Omental fat pad (tissue), 3 donors: ENCODE measurements at regions not wholly inside any gene's neighbourhood (a gene's known extent, or its start where the extent isn't known, plus 50 kb on each side); places are given as distances from the start of the nearest gene placed in this dataset.

ENCODE experiments used
- ATAC-seq: fragments of 150-250 bp; one replicate; pipeline ENCODE4 v1.9.1; 2016; ENCODE audit warnings: mild to moderate bottlenecking, moderate library complexity; ENCODE audit not compliant: low FRiP score
- DNase-seq: peaks from one replicate; pipeline ENCODE4 v3.0.0-alpha.2; 2019; ENCODE audit warnings: low spot score
- CTCF ChIP-seq, 3 donors: fragments of 450-650 bp; IDR thresholded peaks; one replicate each; pipeline ENCODE4 v1.5.1; 2016 to 2017; ENCODE audit warnings: antibody characterized with exemption in 3 of 3, mild to moderate bottlenecking in 3 of 3, moderate library complexity in 2 of 3

- no peak for TF ChIP-seq CTCF (IDR thresholded peaks at IDR 0.05)
- ATAC-seq (no peak), DNase-seq (no peak)
Measured at GRCh38 chr2:107412209-107412904, 414.3 kb upstream of the RGPD4 start.

GRCh38 chr2:107412981-107413380, 413.7 kb upstream of the RGPD4 start:
- ATAC-seq = peak; percentile 77

GRCh38 chr2:107414376-107414775, 412.3 kb upstream of the RGPD4 start:
- no peak for TF ChIP-seq CTCF (IDR thresholded peaks at IDR 0.05)
- ATAC-seq (no peak), DNase-seq (no peak)

More at GRCh38 chr2:107412981-107413380, 413.7 kb upstream of the RGPD4 start:
- no peak for DNase-seq
- no peak for TF ChIP-seq CTCF (IDR thresholded peaks at IDR 0.05)

- DNase-seq (no peak), ATAC-seq (no peak)
- no peak for TF ChIP-seq CTCF (IDR thresholded peaks at IDR 0.05)
Measured at GRCh38 chr2:107418708-107419107, 408.0 kb upstream of the RGPD4 start.

- TF ChIP-seq CTCF (IDR thresholded peaks at IDR 0.05) = no peak
- ATAC-seq (no peak), DNase-seq (no peak)
Measured at GRCh38 chr2:107419191-107419590, 407.5 kb upstream of the RGPD4 start.

GRCh38 chr2:107428781-107429180, 397.9 kb upstream of the RGPD4 start:
- no peak for TF ChIP-seq CTCF (IDR thresholded peaks at IDR 0.05)
- no peak for DNase-seq
- ATAC-seq = no peak

GRCh38 chr2:107430006-107430405, 396.7 kb upstream of the RGPD4 start:
- TF ChIP-seq CTCF (IDR thresholded peaks at IDR 0.05) = no peak
- no peak for DNase-seq
- ATAC-seq = no peak
